HEK293 (cell line): ENCODE measurements at regions not wholly inside any gene's neighbourhood (a gene's known extent, or its start where the extent isn't known, plus 50 kb on each side); places are given as distances from the start of the nearest gene placed in this dataset.

Experiments
- CTCF ChIA-PET: fragments of 350-600 bp; formaldehyde crosslinking; extraction: SDS; loops from one replicate; lab custom pipeline; 2021; ENCODE audit warnings: antibody characterized with exemption; lab: Yijun Ruan, JAX
- POLR2A ChIA-PET: fragments of 300-600 bp; formaldehyde crosslinking; extraction: SDS; loops from one replicate; lab custom pipeline; 2020; ENCODE audit warnings: antibody characterized with exemption, inconsistent platforms; lab: Yijun Ruan, JAX
- H3K27ac ChIP-seq: fragments of 200-500 bp; sonication (Bioruptor generic); 2 replicates; pipeline ENCODE4 v1.5.1; 2014; ENCODE audit warnings: low read depth, low read length, control low read depth, inconsistent platforms; ENCODE audit errors: extremely low read depth
- H3K36me3 ChIP-seq, 2 experiments: fragments of 200-500 bp in 1 of 2; sonication (Bioruptor generic) in 1 of 2; 1 replicate in 1 of 2; 2 replicates in 1 of 2; pipeline ENCODE4 v1.5.1; 2014 to 2017; ENCODE audit warnings: inconsistent platforms in 2 of 2, low read length in 2 of 2; ENCODE audit not compliant: control insufficient read depth in 2 of 2, insufficient read depth in 1 of 2
- H3K4me1 ChIP-seq: fragments of 200-500 bp; sonication (Bioruptor generic); 2 replicates; pipeline ENCODE4 v1.5.1; 2014; ENCODE audit warnings: mild to moderate bottlenecking, low read length, inconsistent platforms; ENCODE audit not compliant: control insufficient read depth, insufficient read depth
- H3K4me3 ChIP-seq: 2 replicates; pipeline ENCODE4 v1.5.1; 2011; ENCODE audit warnings: low read depth, mild to moderate bottlenecking, control low read depth, low read length, moderate library complexity
- H3K9me3 ChIP-seq: fragments of 200-500 bp; sonication (Bioruptor generic); 2 replicates; pipeline ENCODE4 v1.5.1; 2014; ENCODE audit warnings: low read depth, low read length, inconsistent platforms; ENCODE audit not compliant: control insufficient read depth, insufficient read depth
- ELK4 ChIP-seq: IDR thresholded peaks from 2 replicates; pipeline ENCODE4 v1.6.1; 2011; ENCODE audit warnings: mild to moderate bottlenecking, low read depth, low read length, borderline replicate concordance
- KLF7 ChIP-seq: fragments of 450-650 bp; formaldehyde crosslinking; IDR thresholded peaks from 2 replicates; pipeline ENCODE4 v1.5.1; 2016; ENCODE audit warnings: missing biosample characterization, missing genetic modification characterization, borderline replicate concordance
- SCRT2 ChIP-seq: fragments of 450-650 bp; formaldehyde crosslinking; IDR thresholded peaks from 2 replicates; pipeline ENCODE4 v1.5.1; 2016; ENCODE audit warnings: missing biosample characterization, missing genetic modification characterization
- ZBTB6 ChIP-seq: fragments of 450-650 bp; formaldehyde crosslinking; IDR thresholded peaks from 2 replicates; pipeline ENCODE4 v1.5.1; 2017; ENCODE audit warnings: missing biosample characterization, missing genetic modification characterization
- ZFP69B ChIP-seq: fragments of 450-650 bp; formaldehyde crosslinking; IDR thresholded peaks from 2 replicates; pipeline ENCODE4 v1.5.1; 2016; ENCODE audit warnings: missing biosample characterization, missing genetic modification characterization
- ZNF132 ChIP-seq: fragments of 450-650 bp; formaldehyde crosslinking; IDR thresholded peaks from 2 replicates; pipeline ENCODE4 v1.5.1; 2017; ENCODE audit warnings: missing biosample characterization, missing genetic modification characterization, borderline replicate concordance
- ZNF2 ChIP-seq: fragments of 450-650 bp; formaldehyde crosslinking; IDR thresholded peaks from 2 replicates; pipeline ENCODE4 v1.5.1; 2016; ENCODE audit warnings: missing biosample characterization, missing genetic modification characterization
- ZNF221 ChIP-seq: fragments of 450-650 bp; formaldehyde crosslinking; IDR thresholded peaks from 2 replicates; pipeline ENCODE4 v1.5.1; 2017; ENCODE audit warnings: missing biosample characterization, missing genetic modification characterization, borderline replicate concordance
- ZNF362 ChIP-seq: fragments of 450-650 bp; formaldehyde crosslinking; IDR thresholded peaks from 2 replicates; pipeline ENCODE4 v1.5.1; 2016; ENCODE audit warnings: missing biosample characterization, missing genetic modification characterization
- ZNF37A ChIP-seq: fragments of 450-650 bp; IDR thresholded peaks from 2 replicates; pipeline ENCODE4 v1.5.1; 2018; ENCODE audit warnings: missing biosample characterization, missing genetic modification characterization
- ZNF398 ChIP-seq: fragments of 450-650 bp; formaldehyde crosslinking; IDR thresholded peaks from 2 replicates; pipeline ENCODE4 v1.5.1; 2017; ENCODE audit warnings: missing biosample characterization, missing genetic modification characterization
- ZNF404 ChIP-seq: fragments of 450-650 bp; formaldehyde crosslinking; IDR thresholded peaks from 2 replicates; pipeline ENCODE4 v1.5.1; 2017; ENCODE audit warnings: missing biosample characterization, missing genetic modification characterization
- ZNF514 ChIP-seq: fragments of 450-650 bp; formaldehyde crosslinking; IDR thresholded peaks from 2 replicates; pipeline ENCODE4 v1.5.1; 2016; ENCODE audit warnings: missing biosample characterization, missing genetic modification characterization
- ZNF548 ChIP-seq: fragments of 450-650 bp; formaldehyde crosslinking; IDR thresholded peaks from 2 replicates; pipeline ENCODE4 v1.5.1; 2016; ENCODE audit warnings: missing biosample characterization, missing genetic modification characterization
- ZNF549 ChIP-seq: fragments of 450-650 bp; IDR thresholded peaks from 2 replicates; pipeline ENCODE4 v1.5.1; 2018; ENCODE audit warnings: missing biosample characterization, missing genetic modification characterization, mild to moderate bottlenecking, inconsistent platforms, moderate library complexity
- ZNF596 ChIP-seq: fragments of 450-650 bp; IDR thresholded peaks from 2 replicates; pipeline ENCODE4 v1.5.0; 2018; ENCODE audit warnings: missing biosample characterization, mild to moderate bottlenecking, missing genetic modification characterization, moderate library complexity
- ZNF664 ChIP-seq: fragments of 450-650 bp; formaldehyde crosslinking; IDR thresholded peaks from 2 replicates; pipeline ENCODE4 v1.5.1; 2016; ENCODE audit warnings: missing biosample characterization, missing genetic modification characterization
- ZNF704 ChIP-seq: fragments of 450-650 bp; formaldehyde crosslinking; IDR thresholded peaks from 2 replicates; pipeline ENCODE4 v1.5.1; 2016; ENCODE audit warnings: missing biosample characterization, missing genetic modification characterization
- ZNF707 ChIP-seq: fragments of 450-650 bp; formaldehyde crosslinking; IDR thresholded peaks from 2 replicates; pipeline ENCODE4 v1.5.1; 2016; ENCODE audit warnings: missing biosample characterization, missing genetic modification characterization

GRCh38 chr6:92790381-92790780, 629.0 kb downstream of the EPHA7 start:
- Histone ChIP-seq H3K27ac (no peak overlapping the region), H3K36me3 (no peaks in the 10 kb centered on the region; a peak in 1 of 3 replicates), H3K4me1 (no peaks in the 10 kb centered on the region), H3K4me3 (no peak overlapping the region)
- CTCF ChIA-PET, result interaction anchor here (2.3 kb wide), 1 partner anchor 21 kb away, joined by 8 read pairs; no protein-coding TSS in a partner anchor
- TF ChIP-seq ZNF707 (tag by site-specific recombination) (no peak), ZNF2 (tag by site-specific recombination) (no peak), ZNF549 (no peak), ZBTB6 (no peak), ZNF221 (tag by site-specific recombination) (no peak), ZFP69B (tag by site-specific recombination) (no peak), ZNF548 (tag by site-specific recombination) (no peak), ZNF398 (no peak), ZNF37A (tag by site-specific recombination) (no peak), ZNF704 (tag by site-specific recombination) (no peak), ZNF514 (tag by site-specific recombination) (no peak), ZNF132 (tag by site-specific recombination) (no peak), SCRT2 (tag by site-specific recombination) (no peak), ELK4 (no peak), ZNF404 (tag by site-specific recombination) (no peak), ZNF362 (tag by site-specific recombination) (no peak), ZNF596 (tag by site-specific recombination) (no peak)
- TF ChIP-seq, all 188 proteins: peak for 0
- H3K9me3 ChIP-seq, result no peaks in the 10 kb centered on the region
- POLR2A ChIA-PET, result no interaction called here

GRCh38 chr6:92784235-92784634, 635.1 kb downstream of the EPHA7 start:
- ChIA-PET POLR2A (no interaction called here), CTCF (no interaction called here)
- no peak for TF ChIP-seq KLF7 (tag by site-specific recombination)
- no peak for TF ChIP-seq ZNF664
- H3K36me3 ChIP-seq, result no peaks in the 10 kb centered on the region
- H3K9me3 ChIP-seq, result no peaks in the 10 kb centered on the region
- no peaks in the 10 kb centered on the region for H3K4me1 ChIP-seq
- H3K4me3 ChIP-seq, result no peak overlapping the region
- H3K27ac ChIP-seq, result no peak overlapping the region
